HG03060 (cell line): ENCODE measurements at regions not wholly inside any gene's neighbourhood (a gene's known extent, or its start where the extent isn't known, plus 50 kb on each side); places are given as distances from the start of the nearest gene placed in this dataset.
"Not testable (repeated sequence)": the region's sequence is repeated elsewhere in the genome, so short reads cannot be mapped to it uniquely, and the experiment has no call there.

Source experiments
- ATAC-seq: cut with Tn5 transposase; IDR thresholded peaks from one replicate; pipeline ENCODE4 v1.9.1; 2021; ENCODE audit warnings: low read depth, moderate number of reproducible peaks; ENCODE audit not compliant: unreplicated experiment

- ATAC-seq = no peak
These were observed 639.5 kb downstream of the NR2F2 start for GRCh38 chr15:96969732-96970710.

- no peak for ATAC-seq
These were observed 641.7 kb downstream of the NR2F2 start for GRCh38 chr15:96972201-96972600.

DNA sequence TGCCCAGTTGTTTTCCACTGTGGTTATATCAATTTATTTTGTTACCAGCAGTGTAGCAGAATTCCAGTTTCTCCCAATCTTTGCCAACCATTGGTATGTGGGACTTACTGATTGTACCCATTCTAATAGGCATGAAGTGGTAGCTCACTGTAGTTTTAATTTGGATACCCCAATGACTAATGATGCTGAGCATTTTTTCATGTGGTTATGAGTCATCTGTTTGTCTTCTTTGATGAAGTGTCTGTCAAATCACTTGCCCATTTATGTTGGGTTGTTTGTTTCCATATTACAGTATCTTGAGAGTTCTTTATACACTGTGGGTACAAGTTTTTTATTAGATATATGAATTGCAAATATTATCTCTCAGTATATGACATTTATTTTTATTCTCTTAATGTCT is 644.3 kb downstream of the NR2F2 start:
- no peak for ATAC-seq

DNA sequence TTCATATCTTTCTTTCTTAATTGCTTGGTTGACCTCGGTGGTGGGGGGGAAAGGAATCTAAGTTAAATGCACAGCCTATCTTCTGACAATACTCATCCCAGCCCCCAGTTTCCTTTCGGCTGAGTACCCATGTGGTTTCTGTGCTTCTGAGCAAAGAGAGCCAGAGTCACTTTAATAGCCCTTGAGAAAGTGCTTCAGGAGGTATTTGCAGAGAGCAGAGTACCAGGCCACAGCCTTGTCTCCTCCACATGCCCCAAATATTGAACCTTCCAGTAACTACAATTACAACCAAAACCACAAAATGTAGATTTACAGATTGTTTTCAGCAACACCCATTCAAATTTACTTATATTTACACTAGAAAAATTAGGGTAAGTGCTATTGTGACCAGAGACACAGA is 647.4 kb downstream of the NR2F2 start:
- ATAC-seq = no peak

DNA sequence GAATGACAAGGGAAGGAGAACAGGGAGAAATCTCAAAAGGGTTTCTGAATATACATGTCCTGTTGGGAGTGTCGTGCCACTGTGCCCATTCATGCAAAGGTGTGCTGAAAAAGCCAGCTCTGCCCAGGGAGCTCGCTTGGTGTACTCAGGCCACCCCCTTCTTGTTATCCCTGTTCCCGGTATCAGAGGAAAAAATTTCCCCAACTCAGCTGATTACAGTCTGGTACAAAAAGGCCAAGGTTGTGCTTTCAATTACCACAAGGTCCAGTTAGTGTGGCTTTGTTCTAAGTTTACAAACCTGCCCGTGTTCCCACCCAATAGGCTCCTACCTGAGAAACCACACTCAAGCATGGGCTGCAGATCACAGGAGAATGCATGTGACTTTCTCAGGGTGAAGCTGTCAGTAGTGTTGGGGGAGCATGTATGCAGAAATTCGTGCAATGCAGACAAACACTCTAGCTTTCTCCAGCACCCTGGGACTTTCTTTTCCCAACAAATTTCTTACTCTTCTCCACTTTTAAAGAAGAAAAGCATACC is 648.5 kb downstream of the NR2F2 start:
- no peak for ATAC-seq

- not testable (repeated sequence) for ATAC-seq
These were observed 653.7 kb downstream of the NR2F2 start for GRCh38 chr15:96984121-96984671.

- ATAC-seq = no peak
These were observed 662.3 kb downstream of the NR2F2 start for GRCh38 chr15:96992817-96993216.

DNA sequence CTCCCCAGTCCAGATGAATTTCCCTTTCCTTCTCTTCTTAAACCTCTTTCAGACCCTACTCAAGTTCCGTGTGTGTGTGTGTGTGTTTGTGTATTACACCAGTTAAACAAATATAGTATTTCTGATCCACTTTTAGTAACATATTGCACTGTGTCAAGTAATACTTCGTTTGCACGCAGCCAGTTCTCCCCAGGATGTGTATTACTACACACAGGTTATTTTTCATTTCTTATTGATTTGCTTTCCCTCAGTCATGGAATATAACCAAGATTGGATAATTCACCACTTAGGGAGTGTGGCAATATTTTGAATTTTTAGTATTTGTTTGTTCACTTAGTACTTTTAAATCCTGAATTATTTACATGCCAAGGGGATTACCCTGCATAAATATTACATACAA is 667.0 kb downstream of the NR2F2 start:
- no peak for ATAC-seq

DNA sequence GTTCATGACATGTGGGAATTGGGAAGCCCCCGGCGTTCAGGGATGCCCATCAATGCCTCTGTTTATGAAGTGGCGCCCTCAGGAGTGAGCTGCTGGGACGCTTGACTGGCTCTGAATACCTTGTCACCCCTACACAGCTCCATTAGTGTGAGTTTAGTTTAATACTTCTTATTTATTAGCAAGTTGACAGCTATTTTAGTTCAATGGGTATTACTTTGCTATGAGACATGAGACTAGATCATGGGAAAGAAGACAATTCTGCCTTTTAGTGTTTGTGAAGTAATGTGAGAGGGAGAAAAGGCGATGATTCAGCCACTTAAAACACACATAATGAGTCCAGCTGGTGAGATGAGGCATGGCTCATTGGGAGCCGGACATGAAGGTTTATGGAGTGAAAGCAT is 678.5 kb downstream of the NR2F2 start:
- no peak for ATAC-seq

- no peak for ATAC-seq
These were observed 682.5 kb downstream of the NR2F2 start for GRCh38 chr15:97012986-97013385.

- ATAC-seq = no peak
These were observed 683.0 kb downstream of the NR2F2 start for GRCh38 chr15:97013491-97013890.

- no peak for ATAC-seq
These were observed 683.5 kb downstream of the NR2F2 start for GRCh38 chr15:97014001-97014400.

- no peak for ATAC-seq
These were observed 693.0 kb downstream of the NR2F2 start for GRCh38 chr15:97023488-97023844.

- no peak for ATAC-seq
These were observed 696.3 kb downstream of the NR2F2 start for GRCh38 chr15:97026781-97027180.

GRCh38 chr15:97027772-97028171 is 697.3 kb downstream of the NR2F2 start:
- no peak for ATAC-seq

DNA sequence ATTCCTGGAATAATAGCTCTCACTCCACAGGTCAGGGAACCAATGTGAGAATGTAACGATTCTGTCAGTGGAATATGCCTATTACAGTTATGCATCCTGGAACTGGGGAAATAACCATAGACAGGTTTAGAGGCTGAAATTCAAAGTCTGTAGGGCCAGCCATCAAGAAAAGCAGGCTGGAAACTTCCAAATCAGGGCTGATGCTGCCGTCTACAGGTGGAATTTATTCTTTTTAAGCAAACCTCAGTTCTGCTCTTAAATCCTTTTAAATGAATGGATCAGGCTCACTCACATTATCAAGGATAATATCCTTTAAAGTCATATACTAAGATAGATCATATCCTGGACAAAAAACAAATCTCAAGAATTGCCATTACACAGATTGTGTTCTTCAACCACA is 699.8 kb downstream of the NR2F2 start:
- no peak for ATAC-seq

DNA sequence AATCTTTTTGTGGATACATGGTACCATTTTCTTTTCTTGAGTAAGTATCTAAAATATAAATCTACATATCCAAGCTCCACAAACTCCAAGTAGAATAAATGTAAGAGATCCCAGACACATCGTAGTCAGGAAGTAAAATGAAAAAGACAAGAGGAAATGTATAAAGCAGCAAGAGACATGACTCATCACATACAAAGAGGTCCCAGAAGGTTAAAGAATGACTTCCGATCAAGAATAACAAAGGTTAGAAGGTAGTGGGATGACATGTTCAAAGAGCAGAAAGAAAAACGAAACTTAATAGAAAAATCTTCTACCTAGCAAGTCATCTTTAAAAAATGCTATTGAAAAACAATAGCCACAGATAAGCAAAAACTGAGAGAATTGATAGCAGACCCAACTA is 705.8 kb downstream of the NR2F2 start:
- ATAC-seq = no peak

DNA sequence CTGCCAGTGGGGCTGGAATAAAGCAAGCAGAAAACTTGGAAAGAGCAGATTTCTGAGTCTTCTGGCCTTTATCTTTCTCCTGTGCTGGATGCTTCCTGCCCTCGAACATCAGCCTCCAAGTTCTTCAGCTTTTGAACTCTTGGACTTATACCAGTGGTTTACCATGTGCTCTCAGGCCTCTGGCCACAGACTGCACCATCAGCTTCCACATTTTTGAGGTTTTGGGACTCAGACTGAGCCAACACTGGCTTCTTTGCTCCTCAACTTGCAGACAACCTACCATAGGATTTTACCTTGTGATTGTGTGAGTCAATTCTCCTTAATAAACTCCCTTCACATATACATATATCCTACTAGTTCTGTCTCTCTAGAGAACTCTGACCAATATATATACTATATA is 706.6 kb downstream of the NR2F2 start:
- no peak for ATAC-seq

GRCh38 chr15:97045666-97046421 is 715.3 kb downstream of the NR2F2 start:
- ATAC-seq = no peak

GRCh38 chr15:97052513-97052912 is 722.0 kb downstream of the NR2F2 start:
- ATAC-seq = no peak

DNA sequence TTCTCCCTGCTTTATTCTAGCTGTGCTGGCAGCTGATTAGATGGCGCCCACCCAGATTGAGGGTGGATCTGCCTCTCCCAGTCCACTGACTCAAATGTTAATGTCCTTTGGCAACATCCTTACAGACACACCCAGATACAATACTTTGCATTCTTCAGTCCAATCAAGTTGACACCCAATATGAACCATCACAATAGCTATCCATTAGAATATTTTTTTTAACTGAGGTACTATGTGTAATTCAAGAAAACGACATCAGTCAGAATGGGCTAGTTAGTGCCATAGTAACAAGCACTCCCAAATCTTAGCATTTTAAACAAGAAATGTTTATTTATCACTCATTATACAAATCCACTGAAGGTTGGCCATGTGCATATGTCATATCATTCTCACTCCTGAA is 723.1 kb downstream of the NR2F2 start:
- no peak for ATAC-seq
